ENCODE measurements at regions not wholly inside any gene's neighbourhood (a gene's known extent, or its start where the extent isn't known, plus 50 kb on each side); places are given as distances from the start of the nearest gene placed in this dataset.

GRCh38 chr10:121690152-121690848 lies 92.1 kb upstream of the FGFR2 start:
- no peak for TF ChIP-seq POLR2A (IDR thresholded peaks at IDR 0.05)
- no peak for TF ChIP-seq CTCF (IDR thresholded peaks at IDR 0.05)
- 90 to 91% methylated on average over 10 of the region's 10 CpGs for WGBS, 2 donors
- H3K4me3 ChIP-seq (ENCODE audit: low read depth, poor library complexity, severe bottlenecking), result no peak overlapping the region
- intact Hi-C loops (cut with DNase I; ENCODE audit: low total_unique reads), result no loop called here
- DNase-seq (ENCODE audit: low spot score in 2 of 2), result no peak

- intact Hi-C loops (cut with DNase I; ENCODE audit: low total_unique reads), result no loop called here
- 65 to 75% methylated on average over 11 of the region's 11 CpGs for WGBS, 2 donors
- no peak for DNase-seq (ENCODE audit: low spot score in 2 of 2)
- H3K4me3 ChIP-seq (ENCODE audit: low read depth, poor library complexity, severe bottlenecking), result no peak overlapping the region
- TF ChIP-seq CTCF (IDR thresholded peaks at IDR 0.05) (no peak), POLR2A (IDR thresholded peaks at IDR 0.05) (no peak)
These were observed 89.0 kb upstream of the FGFR2 start for GRCh38 chr10:121687095-121687813.

DNA sequence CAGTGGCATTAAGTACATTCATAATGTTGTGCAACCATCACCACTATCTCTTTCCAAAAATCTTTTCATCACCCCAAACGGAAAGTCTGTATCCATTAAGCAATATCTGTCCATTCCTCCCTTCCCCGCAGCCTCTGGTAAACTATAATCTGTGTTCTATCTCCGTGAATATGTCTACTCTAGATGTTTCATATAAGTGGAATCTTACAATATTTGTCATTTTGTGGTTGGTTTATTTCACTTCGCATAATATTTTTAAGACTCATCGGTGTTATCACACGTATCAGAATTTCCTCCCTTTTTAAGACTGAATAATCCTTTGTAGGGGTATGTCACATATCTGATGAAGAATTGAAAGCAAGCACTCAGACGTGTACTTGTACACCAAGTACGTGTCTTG lies 86.0 kb upstream of the FGFR2 start:
- WGBS, 2 donors, result 84 to 92% methylated on average over 8 of the region's 8 CpGs
- intact Hi-C loops (cut with DNase I; ENCODE audit: low total_unique reads), result no loop called here
- H3K4me3 ChIP-seq (ENCODE audit: low read depth, poor library complexity, severe bottlenecking), result no peak overlapping the region
- no peak for DNase-seq (ENCODE audit: low spot score in 2 of 2)
- TF ChIP-seq POLR2A (IDR thresholded peaks at IDR 0.05), result no peak
- no peak for TF ChIP-seq CTCF (IDR thresholded peaks at IDR 0.05)

DNA sequence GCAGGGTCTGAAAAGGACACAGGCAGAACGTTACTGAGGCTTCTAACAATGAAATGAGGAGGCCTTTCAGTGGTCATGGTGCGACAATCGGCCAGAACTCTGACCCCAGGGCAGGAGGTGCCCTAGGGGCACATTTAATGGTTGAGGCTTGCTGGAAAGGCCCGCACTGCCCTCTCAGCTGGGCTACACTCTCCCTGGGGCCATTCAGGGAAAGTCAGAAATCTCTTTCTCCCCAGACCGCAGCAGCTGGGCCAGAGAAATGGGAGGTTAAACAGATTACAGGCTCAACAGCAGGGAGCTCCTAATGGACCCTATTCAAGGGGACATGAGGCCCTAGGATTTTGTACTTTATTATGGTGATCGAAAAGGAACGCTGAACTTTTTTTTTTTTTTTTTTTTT lies 85.6 kb upstream of the FGFR2 start:
- intact Hi-C loops (cut with DNase I; ENCODE audit: low total_unique reads), result no loop called here
- WGBS, 2 donors, result 74 to 86% methylated on average over 7 of the region's 7 CpGs
- no peak for TF ChIP-seq POLR2A (IDR thresholded peaks at IDR 0.05)
- TF ChIP-seq CTCF (IDR thresholded peaks at IDR 0.05), result no peak
- no peak overlapping the region for H3K4me3 ChIP-seq (ENCODE audit: low read depth, poor library complexity, severe bottlenecking)
- no peak for DNase-seq (ENCODE audit: low spot score in 2 of 2)

DNA sequence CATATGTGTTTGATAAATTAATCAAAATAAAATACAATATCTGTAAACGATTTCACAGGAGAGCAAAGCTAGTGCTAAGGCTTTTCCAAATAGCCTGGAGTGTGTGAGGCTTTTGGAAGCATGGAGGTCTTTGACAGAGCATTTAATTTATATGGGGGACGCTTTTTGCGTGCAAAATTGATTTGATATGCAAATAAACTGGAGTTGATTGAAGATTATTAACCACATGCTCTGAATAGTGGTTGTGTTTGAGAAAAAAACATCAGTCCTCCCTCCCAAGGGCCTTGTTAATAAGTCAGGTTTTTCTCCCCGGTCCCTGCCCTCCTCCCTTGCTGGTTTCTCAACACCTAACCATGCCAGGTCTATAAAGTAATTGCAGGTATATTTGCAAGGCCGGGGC lies 85.1 kb upstream of the FGFR2 start:
- 81 to 86% methylated on average over 5 of the region's 5 CpGs for WGBS, 2 donors
- intact Hi-C loops (cut with DNase I; ENCODE audit: low total_unique reads), result no loop called here
- TF ChIP-seq CTCF (IDR thresholded peaks at IDR 0.05) (no peak), POLR2A (IDR thresholded peaks at IDR 0.05) (no peak)
- no peak overlapping the region for H3K4me3 ChIP-seq (ENCODE audit: low read depth, poor library complexity, severe bottlenecking)
- DNase-seq (ENCODE audit: low spot score in 2 of 2), result no peak

Data from lower leg skin (tissue), 4 donors.